IMR-90 (cell line): ENCODE measurements at regions not wholly inside any gene's neighbourhood (a gene's known extent, or its start where the extent isn't known, plus 50 kb on each side); places are given as distances from the start of the nearest gene placed in this dataset.

Experiments used
- ATAC-seq: fragments of 200-7000 bp; cut with Tn5 transposase; 2 replicates; pipeline ENCODE4 v1.9.1; 2020; ENCODE audit warnings: low read depth, mild to moderate bottlenecking, moderate library complexity
- BruUV-seq: library from RNA; stranded (reverse); fragments of 400-500 nt; replicated peaks from 2 replicates; lab custom pipeline; 2021; lab: Mats Ljungman, UMichigan
- CTCF ChIA-PET: fragments of 300-600 bp; formaldehyde crosslinking; extraction: SDS; loops from one replicate; lab custom pipeline; 2021; ENCODE audit warnings: antibody characterized with exemption; lab: Yijun Ruan, JAX
- POLR2A ChIA-PET: fragments of 300-600 bp; sonication (Branson Sonifier 250); formaldehyde crosslinking; loops from one replicate; lab custom pipeline; 2022; ENCODE audit warnings: antibody characterized with exemption; ENCODE audit not compliant: unreplicated experiment; lab: Charles Lee
- DNase-seq: peaks from one replicate; pipeline ENCODE4 v3.0.0; 2013
- H2AFZ ChIP-seq: replicated peaks from 2 replicates; pipeline ENCODE3; 2013; ENCODE audit warnings: low read length, mild to moderate bottlenecking; ENCODE audit not compliant: poor library complexity
- H2AK5ac ChIP-seq: 2 replicates; pipeline ENCODE4 v1.6.1; 2013; ENCODE audit warnings: low read depth, low read length, inconsistent platforms
- H2AK9ac ChIP-seq: replicated peaks from 2 replicates; pipeline ENCODE3; 2013; ENCODE audit warnings: mild to moderate bottlenecking, low read depth, low read length, moderate library complexity; ENCODE audit not compliant: poor library complexity
- H2BK120ac ChIP-seq: 2 replicates; pipeline ENCODE4 v1.6.1; 2013; ENCODE audit warnings: low read depth, low read length, inconsistent platforms
- H2BK15ac ChIP-seq: 3 replicates; pipeline ENCODE4 v1.6.1; 2013; ENCODE audit warnings: low read depth, low read length, inconsistent platforms
- H2BK20ac ChIP-seq: 2 replicates; pipeline ENCODE4 v1.6.1; 2013; ENCODE audit warnings: low read depth, mild to moderate bottlenecking, inconsistent platforms, low read length, moderate library complexity
- H2BK5ac ChIP-seq: 2 replicates; pipeline ENCODE4 v1.6.1; 2013; ENCODE audit warnings: mild to moderate bottlenecking, low read depth, low read length, inconsistent platforms; ENCODE audit not compliant: poor library complexity, severe bottlenecking
- H3K14ac ChIP-seq: replicated peaks from 2 replicates; pipeline ENCODE4 v1.6.1; 2013; ENCODE audit warnings: low read depth, low read length, inconsistent platforms
- H3K18ac ChIP-seq: 2 replicates; pipeline ENCODE4 v1.6.1; 2013; ENCODE audit warnings: low read depth, low read length, control low read depth
- H3K23ac ChIP-seq: 2 replicates; pipeline ENCODE4 v1.6.1; 2013; ENCODE audit warnings: low read depth, low read length, inconsistent platforms
- H3K27ac ChIP-seq: 2 replicates; pipeline ENCODE4 v1.5.1; 2013; ENCODE audit warnings: mild to moderate bottlenecking, control low read depth, low read length; ENCODE audit not compliant: insufficient read depth
- H3K27me3 ChIP-seq: 2 replicates; pipeline ENCODE4 v1.6.1; 2013; ENCODE audit warnings: low read length; ENCODE audit not compliant: control insufficient read depth, insufficient read depth
- H3K36me3 ChIP-seq: 2 replicates; pipeline ENCODE4 v1.6.1; 2013; ENCODE audit warnings: low read length, mixed read lengths; ENCODE audit not compliant: control insufficient read depth, insufficient read depth
- H3K4ac ChIP-seq: 2 replicates; pipeline ENCODE4 v1.6.1; 2013; ENCODE audit warnings: low read depth, low read length, inconsistent platforms
- H3K4me1 ChIP-seq: 2 replicates; pipeline ENCODE4 v1.6.1; 2013; ENCODE audit warnings: low read length, mixed read lengths; ENCODE audit not compliant: control insufficient read depth, insufficient read depth
- H3K4me2 ChIP-seq: 2 replicates; pipeline ENCODE4 v1.6.1; 2013; ENCODE audit warnings: low read depth, mild to moderate bottlenecking, control low read depth, low read length, moderate library complexity
- H3K4me3 ChIP-seq: 2 replicates; pipeline ENCODE4 v1.5.1; 2013; ENCODE audit warnings: low read depth, mild to moderate bottlenecking, control low read depth, low read length, moderate library complexity; ENCODE audit not compliant: insufficient read depth
- H3K56ac ChIP-seq: 2 replicates; pipeline ENCODE4 v1.6.1; 2013; ENCODE audit warnings: low read length, inconsistent platforms; ENCODE audit not compliant: insufficient read depth; ENCODE audit errors: extremely low read depth
- H3K79me1 ChIP-seq, 2 experiments: 2 replicates each; pipeline ENCODE4 v1.6.1; 2013; ENCODE audit warnings: low read length in 2 of 2, inconsistent platforms in 1 of 2, low read depth in 1 of 2
- H3K9ac ChIP-seq: 2 replicates; pipeline ENCODE4 v1.6.1; 2013; ENCODE audit warnings: low read depth, low read length, control low read depth
- H3K9me1 ChIP-seq: 2 replicates; pipeline ENCODE4 v1.6.1; 2013; ENCODE audit warnings: low read length, inconsistent platforms; ENCODE audit not compliant: insufficient read depth
- H3K9me3 ChIP-seq: 2 replicates; pipeline ENCODE4 v1.6.1; 2013; ENCODE audit warnings: low read length; ENCODE audit not compliant: control insufficient read depth, insufficient read depth
- H4K20me1 ChIP-seq: 2 replicates; pipeline ENCODE4 v1.6.1; 2013; ENCODE audit warnings: low read length, inconsistent platforms; ENCODE audit not compliant: insufficient read depth
- H4K5ac ChIP-seq: 2 replicates; pipeline ENCODE4 v1.6.1; 2013; ENCODE audit warnings: mild to moderate bottlenecking, low read depth, low read length, control low read depth
- H4K8ac ChIP-seq, 2 experiments: 2 replicates each; pipeline ENCODE4 v1.6.1; 2013; ENCODE audit warnings: low read depth in 2 of 2, low read length in 2 of 2, control low read depth in 1 of 2, inconsistent platforms in 1 of 2
- H4K91ac ChIP-seq: 2 replicates; pipeline ENCODE4 v1.6.1; 2013; ENCODE audit warnings: low read depth, low read length, inconsistent platforms; ENCODE audit not compliant: insufficient read depth
- BHLHE40 ChIP-seq: fragments of 150-350 bp; IDR thresholded peaks from 2 replicates; pipeline ENCODE4 v1.6.1; 2016; ENCODE audit warnings: mild to moderate bottlenecking, low read depth, low read length
- CEBPB ChIP-seq: IDR thresholded peaks from 2 replicates; pipeline ENCODE4 v1.6.1; 2012; ENCODE audit warnings: low read depth, low read length, improper control_type of control experiment
- CHD1 ChIP-seq: IDR thresholded peaks from 2 replicates; pipeline ENCODE4 v1.6.1; 2012; ENCODE audit warnings: low read depth, low read length, improper control_type of control experiment
- FOS ChIP-seq: fragments of 150-350 bp; IDR thresholded peaks from 2 replicates; pipeline ENCODE4 v1.6.1; 2016; ENCODE audit warnings: low read depth, low read length
- MAFK ChIP-seq: IDR thresholded peaks from 2 replicates; pipeline ENCODE4 v1.6.1; 2012; ENCODE audit warnings: low read depth, low read length, improper control_type of control experiment
- MAZ ChIP-seq: IDR thresholded peaks from 2 replicates; pipeline ENCODE4 v1.6.1; 2012; ENCODE audit warnings: low read depth, mild to moderate bottlenecking, low read length, improper control_type of control experiment, moderate library complexity, borderline replicate concordance
- MXI1 ChIP-seq: IDR thresholded peaks from 2 replicates; pipeline ENCODE4 v1.6.1; 2012; ENCODE audit warnings: low read depth, mild to moderate bottlenecking, low read length, moderate library complexity, borderline replicate concordance
- NFE2L2 ChIP-seq: fragments of 150-350 bp; IDR thresholded peaks from 2 replicates; pipeline ENCODE4 v1.6.1; 2016; ENCODE audit warnings: low read depth, mild to moderate bottlenecking, low read length
- POLR2A ChIP-seq: IDR thresholded peaks from 2 replicates; pipeline ENCODE4 v1.6.1; 2012; ENCODE audit warnings: mild to moderate bottlenecking, low read depth, low read length
- RAD21 ChIP-seq: IDR thresholded peaks from 2 replicates; pipeline ENCODE4 v1.6.1; 2012; ENCODE audit warnings: low read length, improper control_type of control experiment
- RCOR1 ChIP-seq: IDR thresholded peaks from 2 replicates; pipeline ENCODE4 v1.6.1; 2012; ENCODE audit warnings: mild to moderate bottlenecking, low read length, improper control_type of control experiment; ENCODE audit not compliant: insufficient replicate concordance
- RFX5 ChIP-seq: IDR thresholded peaks from 2 replicates; pipeline ENCODE4 v1.8.0; 2012; ENCODE audit warnings: low read depth, mild to moderate bottlenecking, low read length, moderate library complexity
- SMC3 ChIP-seq: fragments of 150-350 bp; IDR thresholded peaks from 2 replicates; pipeline ENCODE4 v1.6.1; 2016; ENCODE audit warnings: low read depth, mild to moderate bottlenecking, antibody characterized with exemption, low read length, moderate library complexity
- WGBS, 2 experiments: methylation state at CpG; one replicate each; pipeline versions ENCODE4 v1.1.5 to v1.1.7; 2013; ENCODE audit warnings: missing lambda C conversion rate in 2 of 2; ENCODE audit not compliant: insufficient read length in 1 of 2; ENCODE audit errors: extremely low coverage in 2 of 2; 5-methylcytosine and 5-hydroxymethylcytosine counted together
- dilution Hi-C: fragments of 300-500 bp; cut with HindIII; formaldehyde crosslinking; loops from one replicate; pipeline ENCODE4 v1.14.3; 2018; ENCODE audit warnings: low sequenced_read_pairs; ENCODE audit not compliant: unreplicated experiment
- in situ Hi-C: fragments of 300-500 bp; cut with MboI; formaldehyde crosslinking; loops from 3 replicates; pipeline ENCODE4 v1.14.3; 2019; ENCODE audit warnings: low sequenced_read_pairs, inconsistent platforms, mixed read lengths
- intact Hi-C: fragments of 100-400 bp; cut with micrococcal nuclease; formaldehyde crosslinking; loops from 2 replicates; pipeline ENCODE4 v1.10.0; 2022
- TF ChIP-seq, protein P1 (sequence below): conservative IDR thresholded peaks from 2 replicates; pipeline ENCODE4 v1.5.1; 2012; ENCODE audit warnings: mild to moderate bottlenecking, low read depth, low read length, improper control_type of control experiment
- TF ChIP-seq, protein P2 (sequence below): fragments of 150-350 bp; IDR thresholded peaks from 2 replicates; pipeline ENCODE4 v1.6.1; 2016; ENCODE audit warnings: low read depth, mild to moderate bottlenecking, low read length, moderate library complexity, borderline replicate concordance
- TF ChIP-seq, protein P3 (sequence below): fragments of 150-350 bp; IDR thresholded peaks from 2 replicates; pipeline ENCODE4 v1.6.1; 2017; ENCODE audit warnings: mild to moderate bottlenecking, antibody characterized with exemption, low read length, low read depth

DNA sequence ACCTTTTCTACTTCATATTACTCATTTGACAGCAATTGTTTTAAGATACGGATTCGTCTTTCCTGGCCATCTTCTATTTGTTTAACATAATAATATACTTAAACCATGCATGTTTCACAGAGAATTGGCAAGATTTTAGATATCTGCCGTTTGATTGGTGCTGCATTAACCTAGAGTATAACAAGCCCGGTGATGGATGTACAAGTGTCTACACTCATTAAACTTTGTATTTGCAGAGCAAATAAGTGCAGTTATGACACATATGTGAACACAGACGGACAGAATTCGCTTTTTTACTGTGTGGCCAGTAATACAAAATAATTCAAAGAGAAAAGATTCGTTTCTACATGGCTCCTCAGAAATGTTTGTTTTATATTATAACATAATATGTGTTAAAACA lies 116.1 kb downstream of the ARL4A start:
- H2BK15ac ChIP-seq = no peak overlapping the region
- no peak overlapping the region for H4K8ac ChIP-seq
- in situ Hi-C loops = no loop called here
- intact Hi-C loops = no loop called here
- no peak overlapping the region for H2BK5ac ChIP-seq
- no peak overlapping the region for H2AK9ac ChIP-seq
- no peaks in the 10 kb centered on the region for H3K27me3 ChIP-seq
- no peak for DNase-seq
- H4K91ac ChIP-seq = no peak overlapping the region
- H3K9me3 ChIP-seq = no peaks in the 10 kb centered on the region
- no peak overlapping the region for H3K18ac ChIP-seq
- H2AFZ ChIP-seq = no peak overlapping the region
- H3K4me2 ChIP-seq = no peak overlapping the region
- no peaks in the 10 kb centered on the region for H4K20me1 ChIP-seq
- no peak overlapping the region for H3K27ac ChIP-seq
- H2AK5ac ChIP-seq = no peak overlapping the region
- no peaks in the 10 kb centered on the region for H3K36me3 ChIP-seq
- no peak overlapping the region for H2BK120ac ChIP-seq
- H3K4me1 ChIP-seq = no peaks in the 10 kb centered on the region
- no peaks in the 10 kb centered on the region for H3K9me1 ChIP-seq
- dilution Hi-C loops = no loop called here
- H3K56ac ChIP-seq = no peak overlapping the region
- BruUV-seq = no TSS peak
- no peak overlapping the region for H3K9ac ChIP-seq
- H4K5ac ChIP-seq = no peak overlapping the region
- H3K4ac ChIP-seq = no peak overlapping the region
- no peak overlapping the region for H3K14ac ChIP-seq
- TF ChIP-seq, protein P1, sequence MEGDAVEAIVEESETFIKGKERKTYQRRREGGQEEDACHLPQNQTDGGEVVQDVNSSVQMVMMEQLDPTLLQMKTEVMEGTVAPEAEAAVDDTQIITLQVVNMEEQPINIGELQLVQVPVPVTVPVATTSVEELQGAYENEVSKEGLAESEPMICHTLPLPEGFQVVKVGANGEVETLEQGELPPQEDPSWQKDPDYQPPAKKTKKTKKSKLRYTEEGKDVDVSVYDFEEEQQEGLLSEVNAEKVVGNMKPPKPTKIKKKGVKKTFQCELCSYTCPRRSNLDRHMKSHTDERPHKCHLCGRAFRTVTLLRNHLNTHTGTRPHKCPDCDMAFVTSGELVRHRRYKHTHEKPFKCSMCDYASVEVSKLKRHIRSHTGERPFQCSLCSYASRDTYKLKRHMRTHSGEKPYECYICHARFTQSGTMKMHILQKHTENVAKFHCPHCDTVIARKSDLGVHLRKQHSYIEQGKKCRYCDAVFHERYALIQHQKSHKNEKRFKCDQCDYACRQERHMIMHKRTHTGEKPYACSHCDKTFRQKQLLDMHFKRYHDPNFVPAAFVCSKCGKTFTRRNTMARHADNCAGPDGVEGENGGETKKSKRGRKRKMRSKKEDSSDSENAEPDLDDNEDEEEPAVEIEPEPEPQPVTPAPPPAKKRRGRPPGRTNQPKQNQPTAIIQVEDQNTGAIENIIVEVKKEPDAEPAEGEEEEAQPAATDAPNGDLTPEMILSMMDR = no peak
- TF ChIP-seq, protein P2, sequence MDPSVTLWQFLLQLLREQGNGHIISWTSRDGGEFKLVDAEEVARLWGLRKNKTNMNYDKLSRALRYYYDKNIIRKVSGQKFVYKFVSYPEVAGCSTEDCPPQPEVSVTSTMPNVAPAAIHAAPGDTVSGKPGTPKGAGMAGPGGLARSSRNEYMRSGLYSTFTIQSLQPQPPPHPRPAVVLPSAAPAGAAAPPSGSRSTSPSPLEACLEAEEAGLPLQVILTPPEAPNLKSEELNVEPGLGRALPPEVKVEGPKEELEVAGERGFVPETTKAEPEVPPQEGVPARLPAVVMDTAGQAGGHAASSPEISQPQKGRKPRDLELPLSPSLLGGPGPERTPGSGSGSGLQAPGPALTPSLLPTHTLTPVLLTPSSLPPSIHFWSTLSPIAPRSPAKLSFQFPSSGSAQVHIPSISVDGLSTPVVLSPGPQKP = no peak
- no peak for TF ChIP-seq MAFK
- no peak for TF ChIP-seq POLR2A
- TF ChIP-seq MXI1 = no peak
- TF ChIP-seq MAZ = no peak
- TF ChIP-seq RAD21 = no peak
- no peak for TF ChIP-seq FOS
- no peak for TF ChIP-seq NFE2L2
- TF ChIP-seq SMC3 = no peak
- TF ChIP-seq RCOR1 = no peak
- TF ChIP-seq CHD1 = no peak
- no peak for TF ChIP-seq CEBPB
- no peak for TF ChIP-seq RFX5
- TF ChIP-seq, protein P3, sequence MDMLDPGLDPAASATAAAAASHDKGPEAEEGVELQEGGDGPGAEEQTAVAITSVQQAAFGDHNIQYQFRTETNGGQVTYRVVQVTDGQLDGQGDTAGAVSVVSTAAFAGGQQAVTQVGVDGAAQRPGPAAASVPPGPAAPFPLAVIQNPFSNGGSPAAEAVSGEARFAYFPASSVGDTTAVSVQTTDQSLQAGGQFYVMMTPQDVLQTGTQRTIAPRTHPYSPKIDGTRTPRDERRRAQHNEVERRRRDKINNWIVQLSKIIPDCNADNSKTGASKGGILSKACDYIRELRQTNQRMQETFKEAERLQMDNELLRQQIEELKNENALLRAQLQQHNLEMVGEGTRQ = no peak
- no peak for TF ChIP-seq BHLHE40
- H3K79me1 ChIP-seq = no peaks in the 10 kb centered on the region
- no peak overlapping the region for H3K23ac ChIP-seq
- H2BK20ac ChIP-seq = no peak overlapping the region
- no peak overlapping the region for H3K4me3 ChIP-seq
- WGBS, 2 experiments = no CpG with 5 or more reads among the region's 7 CpGs
- ChIA-PET CTCF (no interaction called here), POLR2A (no interaction called here)
- ATAC-seq = no peak
